IMR-90 (cell line): ENCODE measurements at regions not wholly inside any gene's neighbourhood (a gene's known extent, or its start where the extent isn't known, plus 50 kb on each side); places are given as distances from the start of the nearest gene placed in this dataset.

ENCODE experiments used
- MAZ ChIP-seq: IDR thresholded peaks from 2 replicates; pipeline ENCODE4 v1.6.1; 2012; ENCODE audit warnings: low read depth, mild to moderate bottlenecking, low read length, improper control_type of control experiment, moderate library complexity, borderline replicate concordance
- TF ChIP-seq, protein P1 (sequence below): conservative IDR thresholded peaks from 2 replicates; pipeline ENCODE4 v1.5.1; 2012; ENCODE audit warnings: mild to moderate bottlenecking, low read depth, low read length, improper control_type of control experiment

DNA sequence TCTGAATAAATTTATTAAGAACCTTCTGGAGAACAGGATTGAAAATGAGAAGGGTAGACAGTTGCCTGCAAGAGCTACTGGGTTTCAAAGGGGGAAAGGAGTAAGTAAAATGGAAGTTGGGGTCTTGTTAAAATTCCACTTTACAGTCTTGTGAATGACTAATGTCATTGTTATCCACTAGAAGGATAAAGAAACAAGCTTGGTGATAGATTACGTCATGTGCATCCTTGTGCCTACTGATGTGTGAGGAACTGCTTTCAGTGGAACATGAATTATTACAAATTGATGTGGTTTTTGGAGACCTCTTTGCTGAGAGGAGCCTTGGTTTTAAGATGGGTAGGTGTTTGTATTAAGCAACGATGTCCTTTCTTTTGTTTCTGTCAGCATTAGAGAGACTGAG, 272.5 kb upstream of the PRICKLE1 start:
- TF ChIP-seq, protein P1, sequence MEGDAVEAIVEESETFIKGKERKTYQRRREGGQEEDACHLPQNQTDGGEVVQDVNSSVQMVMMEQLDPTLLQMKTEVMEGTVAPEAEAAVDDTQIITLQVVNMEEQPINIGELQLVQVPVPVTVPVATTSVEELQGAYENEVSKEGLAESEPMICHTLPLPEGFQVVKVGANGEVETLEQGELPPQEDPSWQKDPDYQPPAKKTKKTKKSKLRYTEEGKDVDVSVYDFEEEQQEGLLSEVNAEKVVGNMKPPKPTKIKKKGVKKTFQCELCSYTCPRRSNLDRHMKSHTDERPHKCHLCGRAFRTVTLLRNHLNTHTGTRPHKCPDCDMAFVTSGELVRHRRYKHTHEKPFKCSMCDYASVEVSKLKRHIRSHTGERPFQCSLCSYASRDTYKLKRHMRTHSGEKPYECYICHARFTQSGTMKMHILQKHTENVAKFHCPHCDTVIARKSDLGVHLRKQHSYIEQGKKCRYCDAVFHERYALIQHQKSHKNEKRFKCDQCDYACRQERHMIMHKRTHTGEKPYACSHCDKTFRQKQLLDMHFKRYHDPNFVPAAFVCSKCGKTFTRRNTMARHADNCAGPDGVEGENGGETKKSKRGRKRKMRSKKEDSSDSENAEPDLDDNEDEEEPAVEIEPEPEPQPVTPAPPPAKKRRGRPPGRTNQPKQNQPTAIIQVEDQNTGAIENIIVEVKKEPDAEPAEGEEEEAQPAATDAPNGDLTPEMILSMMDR, result no peak
- no peak for TF ChIP-seq MAZ
